ENCODE measurements at regions not wholly inside any gene's neighbourhood (a gene's known extent, or its start where the extent isn't known, plus 50 kb on each side); places are given as distances from the start of the nearest gene placed in this dataset.

- TF ChIP-seq, protein P1, sequence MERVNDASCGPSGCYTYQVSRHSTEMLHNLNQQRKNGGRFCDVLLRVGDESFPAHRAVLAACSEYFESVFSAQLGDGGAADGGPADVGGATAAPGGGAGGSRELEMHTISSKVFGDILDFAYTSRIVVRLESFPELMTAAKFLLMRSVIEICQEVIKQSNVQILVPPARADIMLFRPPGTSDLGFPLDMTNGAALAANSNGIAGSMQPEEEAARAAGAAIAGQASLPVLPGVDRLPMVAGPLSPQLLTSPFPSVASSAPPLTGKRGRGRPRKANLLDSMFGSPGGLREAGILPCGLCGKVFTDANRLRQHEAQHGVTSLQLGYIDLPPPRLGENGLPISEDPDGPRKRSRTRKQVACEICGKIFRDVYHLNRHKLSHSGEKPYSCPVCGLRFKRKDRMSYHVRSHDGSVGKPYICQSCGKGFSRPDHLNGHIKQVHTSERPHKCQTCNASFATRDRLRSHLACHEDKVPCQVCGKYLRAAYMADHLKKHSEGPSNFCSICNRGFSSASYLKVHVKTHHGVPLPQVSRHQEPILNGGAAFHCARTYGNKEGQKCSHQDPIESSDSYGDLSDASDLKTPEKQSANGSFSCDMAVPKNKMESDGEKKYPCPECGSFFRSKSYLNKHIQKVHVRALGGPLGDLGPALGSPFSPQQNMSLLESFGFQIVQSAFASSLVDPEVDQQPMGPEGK (CRISPR knock-in tag; IDR thresholded peaks at IDR 0.05; ENCODE audit: borderline replicate concordance) = no peak
- no peak for TF ChIP-seq PPARA (CRISPR knock-in tag; IDR thresholded peaks at IDR 0.05; ENCODE audit: borderline replicate concordance)
- TF ChIP-seq TCF4 (CRISPR knock-in tag; IDR thresholded peaks at IDR 0.05; ENCODE audit: borderline replicate concordance) = no peak
- no peak for TF ChIP-seq TOX (CRISPR knock-in tag; IDR thresholded peaks at IDR 0.05; ENCODE audit: borderline replicate concordance)
- TF ChIP-seq SNAI2 (CRISPR knock-in tag; IDR thresholded peaks at IDR 0.05) = no peak
Measured at GRCh38 chr18:64765908-64766307, 617.0 kb upstream of the LINC00305 start (continued).

- TF ChIP-seq SNAI2 (CRISPR knock-in tag; IDR thresholded peaks at IDR 0.05) (no peak), RARB (CRISPR knock-in tag; IDR thresholded peaks at IDR 0.05) (no peak), CSRNP3 (CRISPR knock-in tag; IDR thresholded peaks at IDR 0.05) (no peak), ARNTL (CRISPR knock-in tag; IDR thresholded peaks at IDR 0.05; ENCODE audit: borderline replicate concordance, low read depth) (no peak), ZC3H10 (CRISPR knock-in tag; IDR thresholded peaks at IDR 0.05) (no peak), TSHZ2 (CRISPR knock-in tag; IDR thresholded peaks at IDR 0.05) (no peak), ZNF8 (CRISPR knock-in tag; IDR thresholded peaks at IDR 0.05) (no peak), ZFP3 (CRISPR knock-in tag; IDR thresholded peaks at IDR 0.05) (no peak), PPARA (CRISPR knock-in tag; IDR thresholded peaks at IDR 0.05; ENCODE audit: borderline replicate concordance) (no peak), ZFP30 (CRISPR knock-in tag; IDR thresholded peaks at IDR 0.05) (no peak)
- TF ChIP-seq, protein P1 (CRISPR knock-in tag; IDR thresholded peaks at IDR 0.05; ENCODE audit: borderline replicate concordance) = no peak
- TF ChIP-seq, protein P2, sequence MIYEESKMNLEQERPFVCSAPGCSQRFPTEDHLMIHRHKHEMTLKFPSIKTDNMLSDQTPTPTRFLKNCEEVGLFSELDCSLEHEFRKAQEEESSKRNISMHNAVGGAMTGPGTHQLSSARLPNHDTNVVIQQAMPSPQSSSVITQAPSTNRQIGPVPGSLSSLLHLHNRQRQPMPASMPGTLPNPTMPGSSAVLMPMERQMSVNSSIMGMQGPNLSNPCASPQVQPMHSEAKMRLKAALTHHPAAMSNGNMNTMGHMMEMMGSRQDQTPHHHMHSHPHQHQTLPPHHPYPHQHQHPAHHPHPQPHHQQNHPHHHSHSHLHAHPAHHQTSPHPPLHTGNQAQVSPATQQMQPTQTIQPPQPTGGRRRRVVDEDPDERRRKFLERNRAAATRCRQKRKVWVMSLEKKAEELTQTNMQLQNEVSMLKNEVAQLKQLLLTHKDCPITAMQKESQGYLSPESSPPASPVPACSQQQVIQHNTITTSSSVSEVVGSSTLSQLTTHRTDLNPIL (CRISPR knock-in tag; IDR thresholded peaks at IDR 0.05; ENCODE audit: low read depth) = no peak
- no peak for ATAC-seq
Measured at GRCh38 chr18:64752707-64753106, 603.8 kb upstream of the LINC00305 start.

DNA sequence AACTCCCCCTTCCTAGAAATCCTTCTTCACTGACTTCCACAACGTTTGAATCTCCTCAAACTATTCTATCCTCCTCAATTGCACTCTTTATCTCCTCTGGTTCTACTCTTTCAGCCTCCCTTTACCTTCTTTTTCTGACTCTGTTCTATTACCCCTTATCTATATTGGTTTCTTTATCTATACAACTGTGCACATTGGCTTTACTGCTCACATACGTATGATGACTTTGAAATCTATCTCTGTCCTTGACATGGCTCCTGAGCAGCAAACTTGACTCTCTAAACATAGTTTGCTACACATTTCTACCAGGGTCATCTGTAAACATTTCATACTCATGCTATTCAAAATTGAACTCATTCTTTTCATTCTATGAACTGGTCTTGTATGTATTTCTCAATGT is 601.0 kb upstream of the LINC00305 start:
- no peak for ATAC-seq
- TF ChIP-seq ISL1 (CRISPR knock-in tag; IDR thresholded peaks at IDR 0.05) = no peak

GRCh38 chr18:64747803-64748202 is 598.9 kb upstream of the LINC00305 start:
- TF ChIP-seq ZNF70 (CRISPR knock-in tag; IDR thresholded peaks at IDR 0.05) (no peak), GLIS3 (CRISPR knock-in tag; IDR thresholded peaks at IDR 0.05) (no peak)
- ATAC-seq = no peak

- no peak for TF ChIP-seq ZNF565 (CRISPR knock-in tag; conservative IDR thresholded peaks at IDR 0.05; ENCODE audit: low read depth)
Measured at GRCh38 chr18:64742898-64743297, 594.0 kb upstream of the LINC00305 start.

More at GRCh38 chr18:64742898-64743297, 594.0 kb upstream of the LINC00305 start:
- ATAC-seq = no peak
